Stimulated activated CD4-positive, alpha-beta T cell treated with anti-CD3 and anti-CD28 coated beads, Interleukin-4, amount 100 ng/mL, for 48 hours (primary cell): ENCODE measurements at regions not wholly inside any gene's neighbourhood (a gene's known extent, or its start where the extent isn't known, plus 50 kb on each side); places are given as distances from the start of the nearest gene placed in this dataset.
"Not testable (repeated sequence)": the region's sequence is repeated elsewhere in the genome, so short reads cannot be mapped to it uniquely, and the experiment has no call there.

Experiments
- DNase-seq, 2 donors: peaks; one replicate each; pipeline ENCODE4 v3.0.0-alpha.2; 2020; ENCODE audit warnings: low read depth in 2 of 2

DNA sequence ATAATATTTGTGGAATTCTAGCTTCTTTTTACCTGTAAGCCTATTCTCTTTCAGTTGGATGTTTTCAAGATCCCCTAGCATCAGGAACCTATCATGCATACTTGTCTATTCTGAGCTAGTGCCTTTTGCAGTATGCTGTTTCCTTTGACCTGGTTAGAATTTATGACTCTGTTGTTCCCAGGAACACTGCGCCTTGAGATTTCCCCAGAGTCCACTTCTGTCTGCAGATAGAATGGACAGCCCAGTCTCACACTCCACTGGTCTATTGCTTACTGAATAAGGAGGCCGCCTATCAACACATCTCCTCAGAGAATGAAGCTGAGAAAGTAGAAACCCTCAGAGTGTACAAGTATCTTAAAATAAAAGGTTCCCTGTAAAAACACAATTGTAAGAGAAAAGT, 465.1 kb upstream of the GALNTL6 start:
- DNase-seq = no peak

GRCh38 chr4:171342646-171343045, 470.6 kb upstream of the GALNTL6 start:
- no peak for DNase-seq

DNA sequence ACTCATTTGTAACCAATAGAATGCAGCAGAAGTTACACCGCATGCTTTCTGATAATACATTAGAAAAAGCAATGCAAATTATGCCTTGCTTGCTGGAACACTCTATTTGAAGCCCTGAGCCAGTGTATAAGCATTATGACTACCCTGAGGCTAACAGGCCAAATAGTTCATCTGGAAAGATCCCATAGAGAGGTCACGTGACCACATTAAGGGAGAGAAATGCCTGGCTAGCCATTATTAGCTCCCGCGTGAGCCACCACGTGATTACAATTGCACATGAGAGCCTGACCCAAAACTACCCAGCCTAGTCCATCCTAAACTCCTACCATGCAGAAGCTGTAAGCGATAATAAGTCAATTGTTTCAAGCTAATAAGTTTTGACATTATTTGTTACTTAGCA, 472.9 kb upstream of the GALNTL6 start:
- DNase-seq = no peak

GRCh38 chr4:171334549-171334948, 478.7 kb upstream of the GALNTL6 start:
- DNase-seq = no peak

DNA sequence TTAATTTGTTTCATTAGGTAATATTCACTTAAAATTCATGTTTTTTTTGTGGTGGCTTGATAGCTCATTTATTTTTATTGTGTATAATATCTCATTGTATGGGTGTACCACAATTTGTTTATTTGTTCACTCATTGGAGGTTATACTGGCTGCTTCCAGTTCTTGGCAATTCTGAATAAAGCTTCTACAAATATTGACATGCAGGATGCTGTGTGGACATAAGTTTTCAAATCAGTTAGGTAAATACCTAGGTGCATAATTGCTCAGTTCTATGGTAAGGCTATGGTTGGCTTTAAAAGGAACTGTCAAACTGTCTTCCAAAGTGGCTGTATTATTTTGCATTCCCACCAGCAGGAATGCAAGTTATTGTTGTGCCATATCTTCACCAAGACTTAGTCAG, 504.5 kb upstream of the GALNTL6 start:
- DNase-seq = no peak

DNA sequence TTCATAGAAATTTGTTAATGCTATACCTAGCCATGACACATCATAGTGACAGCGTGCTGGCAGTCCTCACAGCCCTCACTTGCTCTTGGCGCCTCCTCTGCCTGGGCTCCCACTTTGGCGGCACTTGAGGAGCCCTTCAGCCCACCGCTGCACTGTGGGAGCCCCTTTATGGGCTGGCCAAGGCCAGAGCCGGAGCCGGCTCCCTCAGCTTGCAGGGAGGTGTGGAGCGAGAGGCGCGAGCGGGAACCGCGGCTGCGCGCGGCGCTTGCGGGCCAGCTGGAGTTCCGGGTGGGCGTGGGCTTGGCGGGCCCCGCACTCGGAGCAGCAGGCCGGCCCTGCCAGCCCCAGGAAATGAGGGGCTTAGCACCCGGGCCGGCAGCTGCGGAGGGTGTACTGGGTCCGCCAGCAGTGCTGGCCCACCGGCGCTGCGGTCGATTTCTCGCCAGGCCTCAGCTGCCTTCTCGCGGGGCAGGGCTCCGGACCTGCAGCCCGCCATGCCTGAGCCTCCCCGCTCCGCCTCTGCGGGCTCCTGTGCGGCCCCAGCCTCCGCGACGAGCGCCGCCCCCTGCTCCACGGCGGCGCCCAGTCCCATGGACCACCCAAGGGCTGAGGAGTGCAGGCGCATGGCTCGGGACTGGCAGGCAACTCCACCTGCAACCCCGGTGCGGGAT, 515.0 kb upstream of the GALNTL6 start:
- not testable (repeated sequence) for DNase-seq

GRCh38 chr4:171288816-171289432, 524.3 kb upstream of the GALNTL6 start:
- no peak for DNase-seq

DNA sequence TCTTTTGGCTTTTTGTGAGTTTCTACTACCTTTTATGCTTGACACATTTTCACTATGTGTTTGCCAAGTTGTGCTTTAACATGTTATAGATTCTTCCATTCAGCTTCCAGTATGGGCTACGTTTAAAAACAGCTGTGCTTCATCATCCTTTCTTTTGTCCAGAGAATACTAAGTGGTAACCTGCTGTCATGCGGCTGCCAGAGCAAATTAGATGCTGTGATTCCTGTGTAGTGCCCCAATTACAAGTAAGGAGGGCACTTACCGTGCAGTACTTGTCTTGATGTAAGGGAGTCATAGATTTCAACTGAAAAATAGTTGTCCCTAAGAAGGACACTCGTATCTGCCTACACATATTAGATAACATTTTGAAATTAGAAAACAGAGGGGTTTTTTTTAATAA, 531.8 kb upstream of the GALNTL6 start:
- no peak for DNase-seq

DNA sequence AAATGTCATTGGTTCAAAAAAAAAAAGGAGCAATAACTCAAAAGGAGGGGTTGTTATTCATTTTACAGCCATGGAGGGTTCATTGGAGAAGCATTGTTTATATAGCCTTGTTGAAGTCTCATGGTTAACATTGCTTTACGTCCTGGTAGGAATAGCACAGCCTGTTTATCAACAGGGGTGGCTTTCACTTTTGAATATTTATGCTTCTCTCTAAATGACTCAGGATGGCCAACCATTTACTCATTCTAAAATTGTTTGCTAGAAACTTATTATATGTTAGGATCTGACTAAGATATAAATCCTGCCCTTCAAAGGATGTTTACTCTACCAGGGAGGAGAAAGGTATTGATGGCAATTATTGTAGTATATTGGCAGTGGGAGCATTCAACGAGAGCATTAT, 534.1 kb upstream of the GALNTL6 start:
- no peak for DNase-seq

DNA sequence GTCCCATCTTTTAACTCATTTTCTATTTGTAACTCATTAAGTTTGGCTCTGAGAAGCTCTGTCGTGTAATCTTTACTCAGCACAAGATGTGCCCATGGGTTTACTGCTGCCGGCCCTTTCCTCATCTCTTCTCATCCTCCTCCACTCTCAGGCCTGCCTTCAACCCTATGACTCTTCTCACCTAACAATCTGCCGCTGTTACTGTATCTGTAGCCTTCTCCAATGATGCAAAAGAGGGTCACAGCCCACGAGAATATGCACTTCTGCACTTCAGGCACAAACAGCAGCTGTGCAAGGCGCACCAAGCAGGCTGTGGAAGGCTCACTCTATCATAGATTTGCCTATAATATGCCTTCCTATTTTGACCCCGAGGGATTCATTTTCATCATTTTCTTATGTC, 546.5 kb upstream of the GALNTL6 start:
- no peak for DNase-seq

DNA sequence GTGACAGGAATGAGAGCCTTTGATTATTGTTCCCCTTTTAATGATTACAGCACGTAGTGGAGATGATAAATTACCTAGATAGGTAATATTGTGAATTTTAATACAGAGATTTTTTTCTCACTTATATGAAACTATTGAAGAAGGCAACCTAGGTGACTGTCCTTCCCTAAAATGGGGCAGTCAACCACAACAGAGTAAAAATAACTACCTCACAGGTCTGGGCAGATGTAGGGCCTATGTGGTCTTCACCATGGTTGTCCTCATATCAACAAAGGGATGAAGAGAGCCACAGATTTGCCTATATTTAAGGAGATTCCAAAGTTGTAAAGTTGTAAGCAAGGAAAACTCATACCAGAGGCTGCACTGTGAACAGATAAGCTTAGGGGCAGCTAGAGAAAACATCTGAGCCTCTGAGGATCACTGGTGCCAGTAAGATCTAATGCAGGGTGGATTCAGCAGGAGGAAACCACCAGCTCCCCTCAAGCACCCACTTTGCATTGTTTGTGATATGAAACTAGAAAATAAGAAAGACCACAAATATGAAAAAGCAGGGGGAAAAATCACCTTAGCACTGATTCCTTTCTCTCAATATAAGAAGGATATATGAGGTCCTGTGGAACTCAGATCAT, 547.9 kb upstream of the GALNTL6 start:
- DNase-seq = no peak

DNA sequence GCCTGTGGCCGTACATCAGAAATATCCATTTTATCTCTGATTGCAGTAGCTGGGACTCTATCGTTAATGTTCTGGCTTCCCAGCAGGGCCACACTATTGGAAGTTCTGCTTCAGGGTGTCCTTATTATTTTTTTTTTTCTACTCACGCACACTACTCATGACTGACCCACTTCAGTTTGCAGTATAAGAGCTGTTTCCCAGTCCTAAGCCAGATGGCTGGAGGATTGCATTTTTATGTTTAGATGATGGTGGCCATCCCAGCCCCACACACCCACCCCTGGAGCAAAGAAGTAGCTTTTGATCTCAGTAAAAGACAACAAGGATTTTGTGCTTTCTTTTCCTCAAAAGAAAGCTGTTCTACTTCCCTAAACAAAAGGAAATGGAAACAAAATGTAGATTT, 557.0 kb upstream of the GALNTL6 start:
- no peak for DNase-seq

- no peak for DNase-seq
These were observed 566.3 kb upstream of the GALNTL6 start for GRCh38 chr4:171246948-171247347.

DNA sequence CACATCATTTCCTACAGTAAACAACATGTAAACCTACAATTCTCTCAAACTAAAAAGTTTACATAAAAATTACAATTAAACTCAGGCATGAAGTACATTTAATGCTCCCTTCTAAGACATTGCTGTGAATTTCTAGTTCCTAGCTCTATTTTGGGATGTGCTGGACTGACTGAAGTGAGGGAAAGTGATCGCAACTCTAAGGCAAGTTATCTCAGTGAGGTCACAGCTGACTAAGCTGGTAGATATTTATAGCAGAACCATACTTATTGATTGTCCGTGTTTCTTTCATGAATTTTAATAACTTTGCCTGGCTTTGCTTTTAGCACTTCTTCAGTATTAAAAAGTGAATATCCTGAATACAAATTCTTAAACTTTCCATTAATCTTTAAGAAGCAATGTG, 570.4 kb upstream of the GALNTL6 start:
- no peak for DNase-seq

- DNase-seq = no peak
These were observed 574.0 kb upstream of the GALNTL6 start for GRCh38 chr4:171239196-171239595.

DNA sequence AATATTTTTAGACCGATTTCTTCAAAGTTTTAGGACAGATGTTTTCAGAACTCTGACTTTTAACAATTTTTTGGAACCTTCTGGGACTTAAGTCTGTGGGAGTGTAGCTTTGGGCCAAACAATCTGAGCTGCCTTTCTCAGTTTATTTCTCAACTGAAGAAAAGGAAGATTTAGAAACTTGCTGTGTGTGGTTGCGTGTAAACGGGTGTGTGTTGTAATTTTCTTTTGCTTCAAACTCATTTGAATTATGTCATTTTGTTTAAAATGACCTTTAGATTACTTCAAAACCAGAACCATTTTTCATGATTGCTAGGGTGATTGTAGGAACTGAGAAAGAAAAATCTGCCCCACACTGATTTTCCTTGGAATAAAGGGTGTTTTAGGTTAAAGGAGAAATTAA, 577.7 kb upstream of the GALNTL6 start:
- no peak for DNase-seq

DNA sequence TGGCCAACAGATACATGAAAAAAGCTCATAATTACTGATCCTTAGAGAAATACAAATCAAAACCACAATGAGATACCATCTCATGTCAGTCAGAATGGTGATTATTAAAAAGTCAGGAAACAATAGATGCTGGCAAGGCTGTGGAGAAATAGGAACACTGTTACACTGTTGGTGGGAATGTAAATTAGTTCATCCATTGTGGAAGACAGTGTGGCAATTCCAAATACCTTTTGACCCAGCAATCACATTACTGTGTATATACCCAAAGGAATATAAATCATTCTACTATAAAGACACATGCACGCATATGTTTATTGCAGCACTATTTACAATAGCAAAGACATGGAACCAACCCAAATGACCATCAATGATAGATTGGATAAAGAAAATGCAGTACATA, 583.9 kb upstream of the GALNTL6 start:
- not testable (repeated sequence) for DNase-seq

DNA sequence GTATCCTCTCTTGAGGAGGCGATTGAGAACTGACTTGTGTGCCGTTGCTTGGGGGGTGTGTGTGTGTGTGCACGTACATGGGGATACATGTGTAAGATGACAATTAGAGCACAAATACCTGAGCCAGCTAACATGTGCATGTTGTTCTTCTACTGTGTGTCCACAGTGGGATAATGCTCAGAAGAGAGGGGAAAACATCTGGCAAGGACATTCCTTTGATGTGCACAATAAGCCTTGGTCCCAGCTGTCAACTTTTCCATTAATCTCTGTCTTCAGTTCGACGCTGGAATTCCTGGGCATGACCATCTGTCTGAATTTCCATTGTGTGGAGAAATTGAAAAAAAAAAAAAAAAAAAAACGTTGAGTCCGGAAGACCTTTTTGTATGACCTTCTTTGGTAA, 592.0 kb upstream of the GALNTL6 start:
- no peak for DNase-seq

GRCh38 chr4:171203425-171203824, 609.8 kb upstream of the GALNTL6 start:
- no peak for DNase-seq

DNA sequence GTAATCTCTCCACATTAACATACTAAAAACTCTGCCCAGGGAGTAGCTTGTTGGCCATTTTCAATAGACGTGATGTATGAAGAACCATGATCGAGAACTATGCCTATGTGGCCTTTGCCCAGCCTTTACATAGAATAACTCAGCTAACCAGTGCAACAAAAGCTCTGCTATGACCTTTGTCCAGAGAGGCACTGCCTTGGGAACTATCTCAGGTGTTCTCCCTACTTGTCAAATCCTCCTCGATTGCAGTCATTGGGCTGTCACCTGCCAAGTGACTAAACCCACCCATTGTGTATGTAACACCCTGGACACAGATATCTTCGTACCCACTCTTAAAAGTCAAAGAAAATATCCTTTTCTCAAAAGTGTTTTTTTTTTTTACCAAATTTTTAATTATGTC, 610.3 kb upstream of the GALNTL6 start:
- no peak for DNase-seq

DNA sequence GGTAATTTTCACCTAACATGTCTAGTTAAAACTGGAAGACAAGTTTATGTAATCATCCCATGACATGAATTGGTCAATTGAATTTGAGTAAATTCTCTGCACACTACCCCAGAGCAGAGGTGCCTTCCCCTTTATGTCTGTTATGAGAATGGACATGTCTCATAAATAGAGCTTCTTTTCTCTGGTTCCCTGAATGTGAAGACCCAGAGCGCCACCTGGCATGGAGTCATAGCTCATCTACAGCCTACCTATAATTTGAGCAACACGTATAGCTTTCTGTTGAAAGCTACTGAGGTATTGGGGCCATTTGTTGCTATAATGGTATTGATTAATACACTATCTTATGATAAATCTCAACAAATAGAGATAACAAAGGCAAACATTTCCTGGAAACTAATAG, 626.5 kb upstream of the GALNTL6 start:
- no peak for DNase-seq

DNA sequence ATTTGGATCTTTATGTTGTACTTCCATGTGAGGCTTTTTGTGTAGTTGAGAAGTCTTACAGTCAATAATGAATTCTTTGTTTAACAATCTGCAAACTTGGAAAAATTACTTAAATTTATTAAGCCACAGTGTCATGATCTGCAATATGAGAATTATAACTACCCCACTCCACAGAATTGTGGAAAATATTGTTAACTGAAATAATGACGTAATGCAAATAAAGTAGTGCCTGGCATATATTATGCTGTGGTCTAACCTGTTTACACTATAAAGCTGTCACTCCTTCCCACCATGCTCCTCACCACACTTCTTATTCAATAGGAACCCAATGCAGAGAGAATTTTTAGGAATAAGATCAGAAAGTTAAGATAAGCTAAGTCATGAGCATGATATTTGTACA, 632.1 kb upstream of the GALNTL6 start:
- no peak for DNase-seq

GRCh38 chr4:171170671-171171070, 642.5 kb upstream of the GALNTL6 start:
- DNase-seq = no peak

DNA sequence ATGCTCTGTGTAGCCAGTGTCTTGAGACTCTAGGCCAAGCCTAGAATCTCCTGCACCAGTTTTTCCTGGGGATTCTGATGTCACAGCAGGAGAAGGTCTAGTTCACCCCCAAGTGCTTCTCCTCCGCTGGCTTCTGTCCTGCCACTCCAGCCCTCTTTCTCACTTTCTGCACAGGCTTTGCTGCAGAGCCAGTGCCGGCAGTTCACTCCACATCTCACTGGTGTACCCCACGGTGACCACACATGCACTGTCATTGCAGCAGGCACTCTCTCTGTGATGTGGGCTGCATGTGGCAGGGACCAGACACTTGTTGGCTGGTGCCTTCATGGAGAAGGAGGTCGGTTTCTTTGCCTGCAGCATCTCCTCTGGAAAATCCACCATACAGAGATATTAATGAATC, 643.8 kb upstream of the GALNTL6 start:
- DNase-seq = no peak
